HT-29 (cell line): ENCODE measurements at regions not wholly inside any gene's neighbourhood (a gene's known extent, or its start where the extent isn't known, plus 50 kb on each side); places are given as distances from the start of the nearest gene placed in this dataset.
"Not testable (repeated sequence)": the region's sequence is repeated elsewhere in the genome, so short reads cannot be mapped to it uniquely, and the experiment has no call there.

Experiments
- DNase-seq: peaks from one replicate; pipeline ENCODE4 v3.0.0-alpha.2; 2015; ENCODE audit warnings: low spot score

DNA sequence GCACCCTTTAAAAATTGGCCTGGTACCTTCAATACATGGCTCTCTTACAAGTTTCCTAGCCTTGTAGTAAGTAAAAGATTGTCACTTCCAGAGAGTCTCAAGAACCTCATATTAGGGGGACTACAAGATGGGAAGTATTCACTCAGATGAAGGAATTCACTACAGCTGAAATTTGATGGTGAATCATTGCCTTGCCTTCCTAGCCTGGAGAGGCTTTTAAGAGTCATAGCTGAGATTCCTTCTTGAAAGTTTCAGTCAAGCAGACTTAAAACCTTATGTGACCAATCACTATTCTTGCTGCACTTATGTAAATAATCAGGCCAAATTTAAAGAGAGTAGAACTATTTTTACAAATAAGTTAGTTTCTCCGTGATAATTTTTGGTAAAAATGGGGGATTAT lies 451.6 kb downstream of the TRHDE start:
- no peak for DNase-seq

DNA sequence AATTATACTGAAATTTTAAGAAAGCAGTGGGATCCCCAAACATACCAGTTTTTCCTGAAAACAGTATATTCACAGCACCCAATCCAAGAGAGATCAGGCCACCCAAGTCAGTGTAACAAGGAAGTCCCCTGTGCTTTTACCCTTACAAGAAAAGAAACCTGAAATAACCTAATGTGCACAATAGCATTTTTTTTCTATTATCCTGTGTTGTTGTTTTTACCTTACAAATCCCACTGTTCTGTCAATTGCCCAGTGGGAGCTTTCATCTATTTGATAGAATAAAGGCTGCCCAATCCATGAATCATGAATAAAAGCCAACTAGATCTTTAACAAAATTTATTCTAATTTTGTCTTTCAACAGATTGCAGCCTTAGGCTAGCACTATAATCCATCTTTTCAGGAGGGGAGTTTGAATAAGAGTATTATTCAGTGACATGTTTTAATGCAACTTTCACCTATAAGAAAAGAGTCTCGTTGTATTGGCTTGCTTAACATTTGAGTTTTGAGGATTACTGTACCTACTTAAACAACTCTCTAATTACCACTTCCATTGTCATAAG lies 457.4 kb downstream of the TRHDE start:
- DNase-seq: no peak

DNA sequence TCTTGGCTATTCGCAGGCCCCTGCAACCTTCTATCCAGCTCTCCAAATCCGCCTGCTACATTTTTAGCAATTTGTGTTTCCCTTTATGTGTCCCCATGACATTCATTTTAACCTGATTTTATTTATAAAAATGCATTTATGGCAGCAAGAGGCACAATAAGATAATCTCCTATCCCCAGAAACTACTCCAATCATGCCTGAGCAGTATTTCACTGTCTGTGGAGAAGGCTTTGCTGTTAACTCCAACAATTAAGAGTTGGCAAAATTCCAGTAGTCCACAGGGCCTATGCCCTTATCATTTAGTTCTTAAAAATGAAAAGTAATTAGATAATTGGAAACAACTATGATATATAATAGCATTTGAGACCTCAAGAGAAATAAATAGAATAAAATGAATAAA lies 462.4 kb downstream of the TRHDE start:
- no peak for DNase-seq

DNA sequence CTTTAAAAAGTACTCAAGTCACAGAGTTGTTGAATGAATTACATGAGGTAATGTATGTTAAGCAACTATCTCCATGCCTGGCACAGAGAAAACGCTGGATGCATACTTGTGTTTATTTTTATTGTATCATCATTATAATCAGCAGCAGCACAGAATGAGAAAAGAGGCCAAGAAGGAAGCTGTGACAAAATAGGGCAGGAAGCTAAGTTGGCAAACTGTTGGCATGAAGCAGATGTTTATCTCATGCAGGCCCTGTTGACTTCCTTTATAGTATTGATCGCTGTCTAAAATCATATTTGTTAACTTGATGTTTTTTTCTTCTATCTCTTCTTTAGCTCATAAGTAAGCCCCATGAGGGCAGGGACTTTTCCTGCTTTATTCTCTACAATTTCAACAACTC lies 466.6 kb downstream of the TRHDE start:
- no peak for DNase-seq

DNA sequence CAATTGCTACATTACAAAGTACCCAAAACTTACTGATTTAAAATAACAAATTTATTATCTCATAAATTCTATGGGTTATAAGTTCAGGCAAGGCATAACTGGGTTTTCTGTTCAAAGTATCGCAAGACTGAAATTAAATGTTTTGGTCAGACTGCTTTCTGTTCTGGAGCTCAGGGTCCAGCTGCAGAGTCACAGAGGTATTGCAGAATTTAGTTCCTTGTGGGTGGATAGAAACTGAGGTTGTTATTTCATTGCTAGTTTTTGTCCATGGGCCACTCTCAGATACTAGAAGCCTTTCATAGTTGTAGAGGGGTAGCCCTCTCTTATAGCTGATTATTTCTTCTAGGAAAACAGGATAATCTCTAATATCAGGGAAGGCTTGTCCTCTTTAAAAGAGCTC lies 467.9 kb downstream of the TRHDE start:
- DNase-seq: no peak

DNA sequence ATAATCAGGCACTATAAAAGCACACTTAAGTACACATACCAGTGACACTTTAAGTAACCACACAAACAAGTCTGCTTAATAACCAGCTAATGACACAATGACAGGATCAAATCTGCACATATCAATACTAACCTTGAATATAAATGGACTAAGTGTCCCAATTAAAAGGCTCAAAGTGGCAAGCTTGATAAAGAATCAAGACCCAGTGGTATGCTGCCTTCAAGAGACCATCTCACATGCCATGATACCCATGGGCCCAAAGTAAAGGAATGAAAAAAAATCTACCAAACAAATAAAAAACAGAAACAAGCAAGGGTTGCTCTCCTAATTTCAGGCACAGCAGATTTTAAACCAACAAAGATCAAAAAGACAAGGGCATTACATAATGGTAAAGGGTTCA lies 470.4 kb downstream of the TRHDE start:
- no peak for DNase-seq

DNA sequence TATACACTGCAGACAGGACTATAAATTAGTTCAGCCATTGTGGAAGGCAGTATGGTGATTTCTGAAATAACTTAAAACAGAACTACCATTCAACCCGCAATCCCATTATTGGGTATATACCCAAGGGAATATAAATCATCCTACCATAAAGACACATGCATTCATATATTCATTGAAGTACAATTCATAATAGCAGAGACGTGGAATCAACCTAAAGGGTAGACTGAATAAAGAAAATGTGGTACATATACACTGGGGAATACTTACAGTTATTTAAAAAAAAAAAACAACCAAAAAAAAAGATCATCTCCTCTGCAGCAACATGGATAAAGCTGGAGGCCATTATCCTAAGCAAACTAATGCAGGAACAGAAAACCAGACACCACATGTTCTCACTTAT lies 473.9 kb downstream of the TRHDE start:
- DNase-seq: no peak

DNA sequence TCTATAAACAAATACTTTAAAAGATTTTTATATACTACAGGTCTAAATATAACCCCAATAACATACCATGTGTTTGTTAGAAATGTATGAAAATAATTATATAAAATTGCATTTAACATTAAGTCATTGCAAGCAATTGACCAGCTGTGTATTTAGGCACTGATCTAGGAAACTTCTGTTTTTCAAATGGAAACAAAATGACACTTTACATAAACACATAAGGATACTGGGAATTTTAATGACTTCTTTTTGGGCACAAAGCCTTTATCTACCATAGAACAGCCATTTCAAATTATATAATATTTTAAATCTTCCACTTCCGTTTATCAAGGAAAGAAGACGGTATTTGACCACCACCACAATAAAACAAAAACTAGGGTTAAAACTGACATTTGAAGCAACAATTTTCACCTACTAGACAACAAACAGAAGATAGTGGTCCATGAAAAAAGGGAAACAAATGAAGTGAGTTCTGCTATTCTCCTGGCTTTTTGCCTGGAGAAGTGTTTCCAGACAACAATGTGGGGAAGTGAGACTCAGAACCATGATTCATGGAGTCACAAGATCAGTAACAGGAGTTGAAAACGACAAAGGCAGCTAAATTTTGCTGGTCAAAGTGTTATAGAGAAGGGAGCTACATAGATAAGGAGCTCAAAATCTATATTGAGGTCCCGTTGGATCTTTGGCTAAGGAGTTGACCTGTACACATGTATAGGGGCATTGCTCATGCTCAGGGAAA lies 475.1 kb downstream of the TRHDE start:
- DNase-seq: no peak

DNA sequence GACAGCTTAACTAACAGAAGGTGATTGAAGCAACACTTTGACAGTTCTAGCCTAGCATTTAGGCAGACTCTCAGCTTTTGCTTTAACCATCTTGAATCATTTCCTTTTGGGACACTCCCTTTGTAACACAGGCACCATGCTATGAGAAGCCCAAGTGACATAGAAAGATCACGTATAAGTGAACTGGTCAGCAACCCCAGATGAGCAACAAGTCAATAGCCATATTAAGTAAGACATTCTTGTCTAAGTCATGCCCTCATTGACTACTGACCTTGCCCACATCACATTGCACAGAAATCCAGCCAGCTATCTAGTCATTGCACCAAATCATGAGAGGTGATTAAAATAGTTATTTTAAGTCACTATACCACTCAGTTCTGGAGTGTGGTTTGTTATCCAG lies 476.8 kb downstream of the TRHDE start:
- no peak for DNase-seq

DNA sequence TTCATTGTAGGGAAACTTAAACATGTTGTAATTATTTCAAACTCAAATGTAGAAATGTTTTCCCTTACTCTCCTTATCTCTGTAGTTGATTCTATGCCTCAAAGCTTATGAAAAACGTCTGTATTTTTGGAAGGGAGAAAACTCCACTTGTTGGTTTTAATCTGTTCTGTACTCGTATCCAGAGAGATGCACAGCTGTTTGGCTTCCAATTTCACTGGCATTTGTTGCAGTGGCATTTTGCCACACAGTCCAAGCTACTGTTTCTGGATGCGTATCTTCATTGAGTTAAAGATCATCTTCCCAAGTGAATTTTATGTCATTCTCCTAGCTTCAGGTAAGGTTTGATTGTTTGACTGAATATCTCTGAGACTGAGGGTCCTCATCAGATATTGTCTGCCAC lies 481.4 kb downstream of the TRHDE start:
- DNase-seq: no peak

DNA sequence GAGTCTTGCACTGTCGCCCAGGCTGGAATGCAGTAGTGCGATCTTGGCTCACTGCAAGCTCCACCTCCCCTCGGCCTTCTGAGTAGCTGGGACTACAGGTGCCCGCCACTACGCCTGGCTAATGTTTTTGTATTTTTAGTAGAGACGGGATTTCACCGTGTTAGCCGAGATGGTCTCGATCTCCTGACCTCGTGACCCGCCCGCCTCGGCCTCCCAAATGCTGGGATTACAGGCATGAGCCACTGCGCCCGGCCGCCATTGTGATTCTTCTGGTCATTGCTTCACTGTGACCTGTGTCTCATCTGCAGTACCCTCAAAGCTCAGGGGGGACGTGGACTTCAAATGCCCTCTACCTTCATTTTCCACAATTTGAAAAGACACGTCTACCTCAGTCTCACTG lies 481.9 kb downstream of the TRHDE start:
- DNase-seq: not testable (repeated sequence)

DNA sequence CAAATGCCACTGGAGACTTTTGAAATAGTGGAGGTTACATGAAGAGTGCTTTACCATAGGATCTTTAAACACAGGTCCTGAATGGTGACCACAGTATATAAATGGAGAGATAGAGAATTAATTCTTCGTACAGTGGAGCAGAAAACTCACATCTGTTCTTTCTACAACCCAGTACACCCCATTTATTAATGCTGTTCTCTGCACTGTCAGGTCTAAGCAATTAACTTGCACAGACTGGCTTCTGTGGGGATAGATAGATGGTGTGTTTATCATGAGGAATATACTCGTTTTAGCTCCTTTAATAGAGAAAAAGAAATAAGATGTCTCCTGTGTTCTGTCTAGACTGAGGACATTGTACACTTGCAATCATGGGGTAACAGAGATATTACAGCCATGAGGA lies 494.3 kb downstream of the TRHDE start:
- no peak for DNase-seq

DNA sequence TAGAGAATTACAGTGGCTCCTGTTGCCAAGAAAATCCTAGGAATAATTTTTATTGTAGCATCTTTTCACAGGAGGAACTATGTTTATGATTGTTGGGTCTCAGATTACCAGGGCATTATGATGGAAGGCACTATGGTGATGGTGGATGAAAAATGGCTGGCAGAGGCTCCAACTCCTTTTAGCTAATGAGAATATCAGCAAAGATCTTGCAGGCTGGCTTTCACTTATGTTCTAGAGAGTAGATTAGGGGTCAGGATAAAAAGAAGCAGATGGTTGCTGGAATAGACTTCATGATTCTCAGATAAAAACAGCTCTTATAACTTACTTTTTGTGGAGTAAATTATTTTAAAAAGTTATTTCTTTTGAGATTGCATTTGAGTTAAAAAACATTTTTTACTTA lies 501.9 kb downstream of the TRHDE start:
- DNase-seq: no peak

DNA sequence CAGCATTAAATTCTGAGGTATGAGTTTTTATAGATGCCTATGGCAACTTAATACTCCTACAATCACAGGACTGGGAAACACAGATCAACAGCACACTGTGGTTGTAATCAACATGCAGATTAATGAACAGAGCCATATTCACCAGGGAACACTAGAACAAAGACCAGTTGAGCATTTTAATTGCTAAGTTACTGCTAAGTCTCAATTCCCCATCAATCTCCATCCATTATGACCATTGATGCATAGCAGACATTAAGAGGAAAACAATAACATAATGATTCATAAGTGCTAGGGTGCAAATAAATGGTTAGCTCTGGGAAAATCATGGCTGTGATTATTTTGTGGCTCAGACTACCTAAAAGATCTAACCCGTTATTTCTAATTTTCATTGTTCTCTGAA lies 505.6 kb downstream of the TRHDE start:
- no peak for DNase-seq

DNA sequence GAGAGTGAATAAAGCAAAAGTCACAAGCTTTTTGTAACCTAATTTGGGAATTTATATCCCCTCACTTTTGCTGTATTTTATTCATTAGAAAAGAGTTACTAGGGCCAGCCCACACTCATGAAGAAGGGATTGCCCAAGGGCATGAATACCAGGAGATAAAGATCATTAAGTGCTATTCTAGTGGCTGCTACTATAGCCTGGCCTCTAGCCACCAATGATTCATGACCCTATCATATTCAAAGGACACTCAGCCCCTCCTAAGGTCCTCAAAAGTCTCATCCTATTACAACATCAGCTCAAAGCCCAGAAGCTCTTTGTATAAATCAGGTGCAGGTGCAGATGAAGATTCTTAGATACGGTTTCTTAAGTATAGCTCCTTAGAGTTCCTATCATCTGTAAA lies 518.1 kb downstream of the TRHDE start:
- no peak for DNase-seq

DNA sequence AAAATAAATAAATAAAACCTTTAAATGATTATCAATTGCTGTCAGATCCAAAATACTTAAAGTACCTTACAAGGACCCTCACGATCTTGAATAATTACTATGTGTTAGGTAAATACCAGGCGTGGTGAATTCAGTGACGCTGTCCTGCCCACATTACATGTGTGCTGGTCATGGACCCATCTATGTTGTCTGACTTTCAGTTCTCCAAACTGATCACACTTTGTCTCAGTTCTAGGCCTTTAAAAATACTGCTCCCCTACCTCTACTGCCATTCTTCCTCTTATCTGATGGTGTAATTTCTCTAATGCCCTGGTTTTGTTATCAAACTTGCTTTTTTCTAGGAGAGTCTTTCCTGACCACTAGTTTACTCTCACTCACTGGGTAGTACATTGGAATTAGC lies 520.7 kb downstream of the TRHDE start:
- no peak for DNase-seq

DNA sequence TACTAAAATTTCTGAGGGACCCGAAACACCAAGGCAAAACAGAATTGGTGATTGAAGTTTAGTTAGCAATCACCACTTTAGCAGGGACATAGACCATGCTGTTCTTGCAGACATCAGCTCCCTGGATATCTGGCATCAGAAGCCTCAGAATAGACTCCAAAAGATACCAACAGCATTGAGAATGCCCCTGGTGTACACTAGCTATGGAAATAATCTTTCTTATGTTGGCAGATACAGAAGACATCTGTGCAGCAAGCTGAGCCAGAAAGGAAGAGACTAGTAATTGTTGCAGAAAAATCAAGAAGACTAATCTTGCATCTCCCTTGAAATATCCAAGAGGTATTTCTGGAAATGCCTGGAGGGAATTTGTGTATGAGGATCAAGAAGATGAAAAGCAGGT lies 521.6 kb downstream of the TRHDE start:
- DNase-seq: no peak

DNA sequence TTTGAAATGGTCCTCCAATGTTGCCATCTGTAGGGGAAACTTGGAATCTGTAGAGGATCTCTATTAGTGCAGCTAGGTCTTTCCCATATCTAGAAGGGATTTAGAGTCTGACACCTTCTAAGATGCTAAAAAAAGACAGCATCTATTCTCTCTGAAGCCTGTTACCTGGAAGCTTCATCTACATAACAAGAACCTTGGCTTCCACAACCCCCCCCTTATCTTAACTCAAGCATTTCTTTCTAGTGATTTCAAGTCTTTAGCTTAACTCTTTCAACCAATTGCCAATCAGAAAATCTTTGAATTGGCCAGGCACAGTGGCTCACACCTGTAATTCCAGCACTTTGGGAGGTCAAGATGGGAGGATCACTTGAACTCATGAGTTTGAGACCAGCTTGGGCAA lies 543.3 kb downstream of the TRHDE start:
- no peak for DNase-seq

DNA sequence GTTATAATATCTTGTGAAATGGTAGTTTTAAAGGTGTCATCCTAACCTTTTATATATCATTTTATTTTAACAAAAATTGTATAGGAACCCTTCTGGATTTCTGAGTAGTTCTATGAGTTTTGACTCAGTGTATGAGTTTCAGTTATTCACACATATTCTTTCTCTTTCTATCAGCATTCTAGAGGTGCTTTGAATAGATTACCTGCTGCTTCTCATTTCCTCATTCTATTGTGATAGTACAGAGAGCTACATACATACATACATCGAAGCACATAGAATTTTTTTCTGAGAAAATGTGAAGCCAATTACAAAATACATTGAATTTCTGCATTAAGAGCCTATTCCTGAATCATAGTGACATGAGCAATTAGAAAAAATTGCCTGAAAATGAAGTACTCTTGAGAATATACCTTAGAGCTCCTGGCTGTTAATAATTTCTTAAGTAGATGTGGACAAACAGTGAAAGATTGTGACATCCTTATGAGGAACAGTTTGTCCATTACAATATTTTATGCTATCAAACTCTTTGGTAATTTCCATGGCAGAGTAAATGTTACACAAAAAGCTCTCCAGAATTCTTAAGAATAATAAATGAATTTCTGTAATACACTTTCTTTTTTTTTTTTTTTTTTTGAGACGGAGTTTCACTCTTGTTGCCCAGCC lies 556.6 kb downstream of the TRHDE start:
- DNase-seq: no peak

DNA sequence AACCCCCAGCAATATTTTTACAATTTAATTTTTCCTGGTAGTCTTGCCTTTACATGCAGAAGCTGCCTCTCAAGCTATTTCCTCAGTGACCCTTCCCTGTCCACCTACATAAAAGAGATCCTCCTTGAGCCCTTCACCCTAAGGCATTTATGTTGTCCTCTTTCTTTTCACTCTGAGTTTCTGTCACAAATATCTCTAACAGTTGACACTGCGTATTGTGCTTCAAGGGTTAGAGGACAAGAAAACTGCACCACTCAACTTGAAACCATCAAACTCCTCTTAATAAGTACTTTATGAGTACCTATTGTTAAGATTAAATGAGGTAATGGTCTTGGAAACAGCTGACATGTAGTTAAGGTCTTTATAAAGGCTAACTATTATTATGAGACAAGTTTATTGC lies 557.7 kb downstream of the TRHDE start:
- no peak for DNase-seq

DNA sequence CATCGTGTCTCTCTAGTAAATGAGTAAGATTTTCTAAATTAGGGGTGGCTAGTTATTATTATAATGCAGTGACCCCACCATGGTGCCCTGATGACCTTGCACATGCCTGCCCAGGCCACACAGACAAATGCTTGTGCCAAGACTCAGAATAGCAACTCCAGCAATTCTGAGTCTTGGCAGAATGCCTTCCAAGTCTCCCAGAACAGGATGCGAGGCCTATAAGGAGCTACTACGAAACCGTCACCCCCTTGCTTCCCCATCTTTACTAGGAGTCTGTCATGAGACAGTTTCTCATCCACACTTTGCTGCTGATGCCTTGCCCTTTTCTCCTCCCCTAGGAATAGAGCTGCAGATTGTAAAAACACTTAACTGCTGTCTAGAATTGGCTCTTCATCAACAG lies 559.9 kb downstream of the TRHDE start:
- DNase-seq: no peak

DNA sequence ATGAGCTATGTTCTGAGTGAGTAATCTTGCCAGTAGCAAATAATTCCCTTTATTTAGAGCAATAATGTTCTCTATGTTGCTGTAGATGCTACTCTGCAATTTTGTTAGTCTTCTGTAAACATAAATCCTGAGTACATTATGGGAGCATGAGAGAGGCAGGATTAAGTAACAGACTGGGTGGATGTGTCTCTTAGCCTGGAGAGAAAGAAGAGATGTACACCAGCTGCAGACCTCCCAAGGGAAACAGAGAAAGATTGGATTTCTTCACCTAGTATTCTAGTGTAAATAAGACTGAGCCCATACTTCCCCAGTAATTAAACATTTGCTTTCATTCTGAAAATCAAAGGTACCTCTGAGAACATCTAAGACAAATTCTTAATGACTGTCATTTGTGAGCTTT lies 564.0 kb downstream of the TRHDE start:
- no peak for DNase-seq

DNA sequence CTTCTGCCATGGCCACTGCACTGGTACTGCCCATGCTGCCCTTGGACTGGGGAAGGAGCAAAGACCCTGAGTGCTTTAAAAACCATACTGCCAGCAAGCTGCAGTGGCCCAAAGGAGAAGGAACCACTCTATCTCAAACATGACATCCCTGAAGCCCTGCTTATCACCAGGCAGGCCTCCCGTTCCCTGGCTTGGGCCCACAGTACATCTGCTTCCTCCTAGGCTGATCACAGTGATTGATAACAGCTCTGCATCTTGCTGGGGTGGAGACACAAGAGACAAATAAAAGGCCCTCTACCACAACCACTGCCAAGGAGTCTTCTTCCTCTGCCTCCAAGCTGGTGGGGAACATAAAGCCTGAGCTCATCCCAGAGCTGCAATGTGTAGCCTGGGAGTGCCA lies 567.5 kb downstream of the TRHDE start:
- no peak for DNase-seq
